ENCODE measurements at regions not wholly inside any gene's neighbourhood (a gene's known extent, or its start where the extent isn't known, plus 50 kb on each side); places are given as distances from the start of the nearest gene placed in this dataset.

- H3K9me3 Mint-ChIP-seq (ENCODE audit: low read depth) = peaks cover 8% of the 10 kb centered on the region
- no peak for DNase-seq (ENCODE audit: low spot score)
- TF ChIP-seq CTCF (IDR thresholded peaks at IDR 0.05) = no peak
- no peaks in the 10 kb centered on the region for H3K36me3 Mint-ChIP-seq (ENCODE audit: low read depth)
- no peak overlapping the region for H3K27ac Mint-ChIP-seq (ENCODE audit: unreplicated experiment)
- no peaks in the 10 kb centered on the region for H3K4me1 Mint-ChIP-seq (ENCODE audit: low read depth)
- peaks cover 3% of the 10 kb centered on the region for H3K27me3 Mint-ChIP-seq (ENCODE audit: low read depth)
- H3K4me3 Mint-ChIP-seq (ENCODE audit: unreplicated experiment) = no peak overlapping the region
These were observed 481.9 kb downstream of the KDM4C start for GRCh38 chr9:7239708-7240107.

- Mint-ChIP-seq H3K27ac (ENCODE audit: unreplicated experiment) (no peak overlapping the region), H3K27me3 (ENCODE audit: low read depth) (no peaks in the 10 kb centered on the region), H3K36me3 (ENCODE audit: low read depth) (no peaks in the 10 kb centered on the region), H3K4me3 (ENCODE audit: unreplicated experiment) (no peak overlapping the region), H3K9me3 (ENCODE audit: low read depth) (peaks cover 8% of the 10 kb centered on the region), H3K4me1 (ENCODE audit: low read depth) (no peaks in the 10 kb centered on the region)
- no peak for TF ChIP-seq CTCF (IDR thresholded peaks at IDR 0.05)
- no peak for DNase-seq (ENCODE audit: low spot score)
These were observed 480.5 kb downstream of the KDM4C start for GRCh38 chr9:7238247-7238637.

- Mint-ChIP-seq H3K4me1 (ENCODE audit: low read depth) (no peaks in the 10 kb centered on the region), H3K36me3 (ENCODE audit: low read depth) (no peaks in the 10 kb centered on the region), H3K27me3 (ENCODE audit: low read depth) (no peaks in the 10 kb centered on the region), H3K4me3 (ENCODE audit: unreplicated experiment) (no peak overlapping the region), H3K9me3 (ENCODE audit: low read depth) (peaks cover 9% of the 10 kb centered on the region), H3K27ac (ENCODE audit: unreplicated experiment) (no peak overlapping the region)
- TF ChIP-seq CTCF (IDR thresholded peaks at IDR 0.05) = no peak
- DNase-seq (ENCODE audit: low spot score) = no peak
These were observed 479.9 kb downstream of the KDM4C start for GRCh38 chr9:7237473-7238246.

GRCh38 chr9:7236186-7236585 is 478.4 kb downstream of the KDM4C start:
- Mint-ChIP-seq H3K4me3 (ENCODE audit: unreplicated experiment) (no peak overlapping the region), H3K4me1 (ENCODE audit: low read depth) (no peaks in the 10 kb centered on the region), H3K36me3 (ENCODE audit: low read depth) (no peaks in the 10 kb centered on the region), H3K27ac (ENCODE audit: unreplicated experiment) (no peak overlapping the region), H3K9me3 (ENCODE audit: low read depth) (peaks cover 10% of the 10 kb centered on the region), H3K27me3 (ENCODE audit: low read depth) (peaks cover 2% of the 10 kb centered on the region)
- TF ChIP-seq CTCF (IDR thresholded peaks at IDR 0.05) = no peak
- DNase-seq (ENCODE audit: low spot score) = no peak

- Mint-ChIP-seq H3K4me1 (ENCODE audit: low read depth) (no peaks in the 10 kb centered on the region), H3K9me3 (ENCODE audit: low read depth) (peaks cover 2% of the 10 kb centered on the region), H3K27ac (ENCODE audit: unreplicated experiment) (no peak overlapping the region), H3K4me3 (ENCODE audit: unreplicated experiment) (no peak overlapping the region), H3K27me3 (ENCODE audit: low read depth) (peaks cover 7% of the 10 kb centered on the region), H3K36me3 (ENCODE audit: low read depth) (no peaks in the 10 kb centered on the region)
- peak; percentile 73 for TF ChIP-seq CTCF (IDR thresholded peaks at IDR 0.05)
- DNase-seq (ENCODE audit: low spot score) = no peak
These were observed 476.4 kb downstream of the KDM4C start for GRCh38 chr9:7234144-7234543.
